Myocyte (in vitro differentiated cells): ENCODE measurements at regions not wholly inside any gene's neighbourhood (a gene's known extent, or its start where the extent isn't known, plus 50 kb on each side); places are given as distances from the start of the nearest gene placed in this dataset.
"Not testable (repeated sequence)": the region's sequence is repeated elsewhere in the genome, so short reads cannot be mapped to it uniquely, and the experiment has no call there.

Experiments used
- DNase-seq: peaks from one replicate; pipeline ENCODE4 v3.0.0-alpha.2; 2012; ENCODE audit warnings: low read depth

- DNase-seq = no peak
Observed at GRCh38 chr1:95752515-95753381, 518.7 kb downstream of the RWDD3 start.

GRCh38 chr1:95753382-95754016 lies 519.5 kb downstream of the RWDD3 start:
- no peak for DNase-seq

- DNase-seq = no peak
Observed at GRCh38 chr1:95754412-95754811, 520.4 kb downstream of the RWDD3 start.

- no peak for DNase-seq
Observed at GRCh38 chr1:95766036-95766435, 532.0 kb downstream of the RWDD3 start.

DNA sequence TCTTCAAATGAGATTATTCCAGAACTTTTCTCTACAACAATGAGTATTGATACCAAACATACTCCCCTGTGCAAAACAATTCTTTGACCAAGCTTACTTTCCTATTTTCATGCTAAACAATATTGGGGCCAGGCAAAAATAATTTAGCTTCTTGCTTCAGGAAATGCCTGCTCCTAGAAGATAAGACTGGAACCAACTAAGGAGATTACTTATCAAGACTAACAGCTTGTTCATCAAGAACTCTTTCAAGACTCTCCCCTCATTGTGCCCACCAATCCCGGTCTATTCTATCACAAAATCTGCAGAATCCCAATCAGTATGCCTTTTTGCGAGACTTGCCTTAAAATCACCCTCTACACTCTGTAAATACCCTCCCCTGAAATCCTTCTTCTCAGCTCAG lies 536.6 kb downstream of the RWDD3 start:
- DNase-seq = no peak

- DNase-seq = no peak
Observed at GRCh38 chr1:95778217-95778616, 544.2 kb downstream of the RWDD3 start.

- DNase-seq = no peak
Observed at GRCh38 chr1:95780836-95781235, 546.8 kb downstream of the RWDD3 start.

DNA sequence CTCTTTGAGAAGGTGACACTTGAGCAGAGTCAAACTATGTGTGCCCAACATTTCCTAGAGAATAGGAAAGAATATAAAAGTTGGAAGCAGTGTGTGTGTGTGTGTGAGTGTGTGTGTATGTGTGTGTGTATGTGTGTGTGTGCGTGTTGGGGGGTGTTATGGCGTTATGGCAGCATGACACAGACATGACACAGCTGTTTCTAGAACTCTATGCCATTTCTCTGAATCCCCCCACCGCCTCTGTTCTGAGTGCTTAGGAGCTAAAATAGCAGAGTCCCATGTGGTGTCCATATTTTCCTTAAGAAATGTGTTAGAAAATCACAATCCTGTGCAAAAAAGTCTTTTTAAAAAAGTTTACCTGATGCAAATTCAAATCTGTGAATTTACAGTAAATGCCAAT lies 556.1 kb downstream of the RWDD3 start:
- no peak for DNase-seq

GRCh38 chr1:95793893-95794292 lies 559.9 kb downstream of the RWDD3 start:
- DNase-seq = no peak

DNA sequence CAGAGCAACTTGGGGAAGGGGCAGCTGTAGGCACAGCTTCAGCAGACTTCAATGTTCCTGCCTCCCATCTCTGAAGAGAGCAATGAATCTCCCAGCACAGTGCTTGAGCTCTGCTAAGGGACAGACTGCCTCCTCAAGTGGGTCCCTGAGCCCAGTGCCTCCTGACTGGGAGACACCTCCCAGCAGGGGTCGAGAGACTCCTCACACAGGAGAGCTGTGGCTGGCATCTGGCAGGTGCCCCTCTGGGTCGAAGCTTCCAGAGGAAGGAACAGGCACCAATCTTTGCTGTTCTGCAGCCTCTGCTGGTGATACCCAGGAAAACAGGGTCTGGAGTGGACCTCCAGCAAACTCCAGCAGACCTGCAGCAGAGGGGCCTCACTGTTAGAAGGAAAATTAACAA lies 563.8 kb downstream of the RWDD3 start:
- DNase-seq = not testable (repeated sequence)

DNA sequence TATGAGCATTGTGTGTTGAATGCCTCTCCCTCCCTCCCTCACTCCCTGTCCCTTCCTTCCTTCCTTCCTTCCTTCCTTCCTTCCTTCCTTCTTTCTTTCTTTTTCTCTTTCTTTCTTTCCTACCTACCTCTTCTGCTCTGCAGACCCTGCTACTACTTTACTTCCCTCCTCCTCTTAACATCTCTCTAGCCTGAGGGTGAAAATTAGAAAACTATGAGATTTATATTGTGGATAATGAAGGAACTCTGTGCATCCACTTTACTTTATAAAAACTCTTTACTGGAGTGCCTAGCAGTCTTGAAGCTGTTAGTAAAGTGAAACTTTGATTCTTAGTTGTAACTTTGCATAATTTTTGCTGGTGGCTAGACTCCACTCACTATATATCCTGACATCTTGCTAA lies 572.2 kb downstream of the RWDD3 start:
- DNase-seq = no peak

DNA sequence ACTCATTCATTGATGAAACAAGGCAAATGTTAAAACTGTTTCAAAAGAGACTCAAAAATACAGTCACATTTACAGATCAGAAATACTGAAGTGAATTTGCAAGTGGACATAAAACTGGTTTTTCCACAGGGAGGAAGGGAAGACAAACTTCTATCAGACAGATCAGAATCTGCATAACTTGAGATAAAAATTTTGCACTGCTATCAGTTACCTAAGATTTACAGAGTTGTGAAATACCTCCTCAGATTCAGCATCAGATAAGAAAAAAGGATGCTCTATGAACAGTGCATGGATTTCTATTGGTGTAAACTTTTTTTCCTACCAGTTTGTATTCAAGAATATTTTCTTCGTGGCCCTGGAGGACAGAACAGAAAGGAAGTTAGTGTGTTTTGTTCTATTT lies 575.4 kb downstream of the RWDD3 start:
- DNase-seq = no peak

GRCh38 chr1:95815511-95815910 lies 581.5 kb downstream of the RWDD3 start:
- DNase-seq = no peak

DNA sequence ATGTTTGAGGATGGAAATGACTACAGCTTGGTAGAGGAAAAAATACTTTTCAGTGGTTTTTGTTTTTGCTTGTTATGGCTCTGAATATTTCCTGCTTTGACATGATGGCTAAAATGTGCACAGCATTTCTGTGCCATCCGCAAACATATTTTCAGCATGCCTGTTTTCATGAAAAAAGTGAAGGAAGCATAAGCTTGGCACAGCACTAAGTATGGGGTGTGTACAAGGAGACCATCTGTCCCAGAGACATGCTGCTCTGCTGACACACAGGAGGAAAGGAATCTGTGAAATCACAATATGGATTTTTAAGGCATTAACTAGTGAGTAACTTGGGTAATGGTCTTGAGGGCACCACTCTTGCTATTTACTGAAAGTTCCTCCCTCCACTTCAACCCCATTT lies 595.5 kb downstream of the RWDD3 start:
- no peak for DNase-seq

- no peak for DNase-seq
Observed at GRCh38 chr1:95832370-95832769, 598.4 kb downstream of the RWDD3 start.

DNA sequence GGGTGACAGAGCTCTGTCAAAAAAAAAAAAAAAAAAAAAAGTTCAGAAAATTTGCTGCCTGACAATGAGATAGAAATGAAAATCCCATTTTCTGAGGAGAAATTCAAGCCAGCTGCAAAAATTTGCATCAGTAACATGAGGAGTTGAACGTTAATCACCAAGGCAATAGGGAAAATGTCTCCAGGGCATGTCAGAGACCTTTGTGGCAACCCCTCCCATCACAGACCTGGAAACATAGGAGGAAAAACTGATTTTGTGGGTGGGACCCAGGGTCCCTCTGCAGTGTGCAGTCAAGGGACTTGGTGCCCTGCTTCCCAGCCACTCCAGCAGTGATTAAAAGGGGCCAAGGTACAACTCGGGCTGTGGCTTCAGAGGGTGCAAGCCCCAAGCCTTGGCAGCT lies 615.4 kb downstream of the RWDD3 start:
- DNase-seq = no peak

- DNase-seq = no peak
Observed at GRCh38 chr1:95850165-95850649, 616.2 kb downstream of the RWDD3 start.

DNA sequence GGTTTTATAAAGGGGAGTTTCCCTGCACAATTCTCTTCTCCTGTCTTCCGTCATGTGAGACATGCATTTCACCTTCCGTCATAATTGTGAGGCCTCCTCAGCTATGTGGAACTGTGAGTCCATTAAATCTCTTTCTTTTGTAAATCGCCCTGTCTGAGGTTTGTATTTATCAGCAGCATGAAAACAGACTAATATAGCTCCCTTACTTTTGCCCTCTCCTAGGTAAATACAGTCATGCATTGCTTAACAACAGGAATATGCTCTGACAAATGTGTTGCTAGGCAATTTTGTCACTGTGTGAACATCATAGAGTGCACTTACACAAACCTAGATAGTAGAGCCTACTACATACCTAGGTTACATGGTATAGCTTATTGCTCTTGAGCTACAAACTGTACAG lies 616.8 kb downstream of the RWDD3 start:
- DNase-seq = no peak

DNA sequence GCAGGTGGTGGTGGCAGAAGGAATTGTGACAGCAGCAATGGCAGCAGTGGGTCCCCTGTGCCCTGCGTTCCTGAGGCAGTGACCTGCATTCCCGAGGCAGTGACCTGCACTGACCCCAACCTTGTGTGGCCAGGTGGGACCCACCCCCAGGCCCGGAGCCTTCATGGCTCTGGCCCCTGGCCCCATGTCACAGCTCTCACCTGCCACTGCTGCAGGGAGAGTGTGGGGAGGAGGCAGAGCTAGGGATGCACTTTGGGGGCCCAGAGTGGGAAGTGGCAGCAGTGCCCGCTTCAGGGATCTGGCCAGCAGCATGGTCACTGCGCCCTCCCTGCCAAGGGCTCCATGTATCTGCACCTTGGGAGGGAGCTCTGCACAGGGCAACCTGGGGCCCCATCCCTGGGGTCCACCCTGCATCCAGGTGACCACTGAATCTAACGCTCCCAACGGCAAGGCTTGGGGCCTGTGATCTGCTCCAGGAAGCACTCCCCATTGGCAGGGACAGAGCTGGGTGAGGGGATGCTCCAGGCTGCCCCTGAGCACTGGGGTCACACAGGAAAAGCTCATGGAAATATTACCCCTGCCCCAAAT lies 618.6 kb downstream of the RWDD3 start:
- no peak for DNase-seq

DNA sequence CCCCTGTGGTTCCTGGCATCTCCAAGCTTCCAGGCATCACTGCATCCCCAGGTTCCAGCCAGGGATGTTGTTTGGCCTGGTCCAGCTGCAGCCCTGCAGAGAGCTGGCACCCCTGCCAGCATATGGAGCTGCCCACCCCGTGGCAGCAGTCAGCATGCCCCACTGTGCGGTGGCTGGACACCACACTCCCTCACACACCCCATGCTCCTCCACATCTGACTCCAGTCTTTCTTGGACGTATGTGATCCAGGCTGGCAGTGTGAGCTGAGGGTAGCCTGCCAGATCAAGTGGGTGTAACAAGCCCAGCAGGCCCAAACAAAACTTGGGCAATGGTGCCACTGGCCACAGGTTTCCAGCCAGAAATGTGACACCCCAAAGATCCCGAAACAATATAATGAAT lies 620.4 kb downstream of the RWDD3 start:
- no peak for DNase-seq

GRCh38 chr1:95863086-95863485 lies 629.1 kb downstream of the RWDD3 start:
- no peak for DNase-seq

GRCh38 chr1:95865769-95866168 lies 631.8 kb downstream of the RWDD3 start:
- no peak for DNase-seq
